GM12878 (cell line): ENCODE measurements at regions not wholly inside any gene's neighbourhood (a gene's known extent, or its start where the extent isn't known, plus 50 kb on each side); places are given as distances from the start of the nearest gene placed in this dataset.

Experiments used
- ATAC-seq: fragments of 200-7000 bp; cut with Tn5 transposase; 3 replicates; pipeline ENCODE4 v1.9.1; 2020; ENCODE audit warnings: mild to moderate bottlenecking, moderate library complexity
- BruUV-seq: library from RNA; stranded (reverse); fragments of 400-500 nt; replicated peaks from 2 replicates; lab custom pipeline; 2021; lab: Mats Ljungman, UMichigan
- CTCF ChIA-PET: fragments of 300-600 bp; sonication (Branson Sonifier 250); formaldehyde crosslinking; extraction: SDS; loops from one replicate; lab custom pipeline; 2021; ENCODE audit warnings: inconsistent platforms; lab: Yijun Ruan, JAX
- POLR2A ChIA-PET: fragments of 350-600 bp; formaldehyde crosslinking; extraction: SDS; loops from one replicate; lab custom pipeline; 2021; ENCODE audit warnings: inconsistent platforms; lab: Charles Lee
- RAD21 ChIA-PET: fragments of 300-600 bp; sonication (Branson Sonifier 250); formaldehyde crosslinking; loops from one replicate; lab custom pipeline; 2023; ENCODE audit warnings: antibody characterized with exemption; ENCODE audit not compliant: unreplicated experiment; lab: Charles Lee
- SMC1A ChIA-PET: fragments of 300-600 bp; sonication (Branson Sonifier 250); formaldehyde crosslinking; loops from one replicate; lab custom pipeline; 2023; ENCODE audit not compliant: unreplicated experiment, uncharacterized antibody; lab: Charles Lee
- DNase-seq: peaks from one replicate; pipeline ENCODE4 v3.0.0-alpha.2; 2011; ENCODE audit warnings: low read depth, low spot score
- FAIRE-seq: peaks from 3 replicates; lab custom pipeline; 2011; peaks lifted over from hg19 to GRCh38; lab: Jason Lieb, UNC
- H2AFZ ChIP-seq: 2 replicates; pipeline ENCODE4 v1.6.0; 2011; ENCODE audit warnings: low read depth, low read length, control low read depth; ENCODE audit not compliant: control insufficient read depth
- H3K27ac ChIP-seq: 2 replicates; pipeline ENCODE4 v1.5.1; 2011; ENCODE audit warnings: control low read depth; ENCODE audit not compliant: control insufficient read depth, insufficient read depth
- H3K27me3 ChIP-seq, 2 experiments: replicated peaks in 1 of 2; 2 replicates each; pipeline versions ENCODE4 v1.6.0 to v1.6.1; 2011; ENCODE audit warnings: low read length in 1 of 2; ENCODE audit not compliant: control insufficient read depth in 2 of 2, insufficient read depth in 2 of 2
- H3K36me3 ChIP-seq, 2 experiments: 2 replicates each; pipeline ENCODE4 v1.5.1; 2011; ENCODE audit warnings: low read length in 1 of 2; ENCODE audit not compliant: control insufficient read depth in 2 of 2, insufficient read depth in 2 of 2
- H3K4me1 ChIP-seq: 2 replicates; pipeline ENCODE4 v1.6.1; 2011; ENCODE audit warnings: mild to moderate bottlenecking, low read length, moderate library complexity, mixed read lengths; ENCODE audit not compliant: control insufficient read depth, insufficient read depth
- H3K4me2 ChIP-seq: 2 replicates; pipeline ENCODE4 v1.6.0; 2011; ENCODE audit warnings: control low read depth; ENCODE audit not compliant: control insufficient read depth, insufficient read depth
- H3K4me3 ChIP-seq: fragments of 200-600 bp; sonication (generic); 2 replicates; pipeline ENCODE4 v1.5.1; 2016
- H3K79me2 ChIP-seq: 2 replicates; pipeline ENCODE4 v1.6.0; 2011; ENCODE audit warnings: low read length; ENCODE audit not compliant: control insufficient read depth, insufficient read depth
- H3K9ac ChIP-seq: 2 replicates; pipeline ENCODE4 v1.8.0; 2011; ENCODE audit warnings: low read length, control low read depth, mixed read lengths; ENCODE audit not compliant: control insufficient read depth, insufficient read depth
- H3K9me3 ChIP-seq: replicated peaks from 3 replicates; pipeline ENCODE4 v1.5.1; 2011; ENCODE audit warnings: mild to moderate bottlenecking, low read length; ENCODE audit not compliant: control insufficient read depth, insufficient read depth
- H4K20me1 ChIP-seq: 2 replicates; pipeline ENCODE4 v1.6.0; 2011; ENCODE audit not compliant: control insufficient read depth, insufficient read depth
- BRCA1 ChIP-seq: IDR thresholded peaks from 2 replicates; pipeline ENCODE4 v1.6.1; 2011; ENCODE audit warnings: low read depth, low read length, improper control_type of control experiment
- FOS ChIP-seq: IDR thresholded peaks from 3 replicates; pipeline ENCODE4 v1.6.1; 2011; ENCODE audit warnings: borderline replicate concordance; ENCODE audit not compliant: insufficient read length; ENCODE audit errors: extremely low read depth
- LARP7 ChIP-seq: fragments of 450-650 bp; IDR thresholded peaks from 2 replicates; pipeline ENCODE4 v1.6.1; 2017; ENCODE audit warnings: mild to moderate bottlenecking
- NBN ChIP-seq: fragments of 450-650 bp; IDR thresholded peaks from 2 replicates; pipeline ENCODE4 v1.6.1; 2016
- NFXL1 ChIP-seq: fragments of 450-650 bp; IDR thresholded peaks from 2 replicates; pipeline ENCODE4 v1.6.1; 2017; ENCODE audit warnings: antibody characterized with exemption, mild to moderate bottlenecking, borderline replicate concordance
- RELA ChIP-seq: fragments of 450-650 bp; IDR thresholded peaks from 2 replicates; pipeline ENCODE4 v1.8.0; 2014; ENCODE audit warnings: borderline replicate concordance; ENCODE audit not compliant: partially characterized antibody
- SIN3A ChIP-seq: IDR thresholded peaks from 2 replicates; pipeline ENCODE4 v1.6.1; 2012; ENCODE audit warnings: low read depth, low read length, improper control_type of control experiment
- SUZ12 ChIP-seq: fragments of 200-600 bp; sonication (generic); IDR thresholded peaks from one replicate; pipeline ENCODE4 v1.6.1; 2018; ENCODE audit warnings: antibody characterized with exemption, mild to moderate bottlenecking; ENCODE audit not compliant: unreplicated experiment
- TAF1 ChIP-seq: IDR thresholded peaks from 2 replicates; pipeline ENCODE4 v1.6.1; 2011; ENCODE audit warnings: mild to moderate bottlenecking, low read depth, low read length, borderline replicate concordance
- TCF7 ChIP-seq: IDR thresholded peaks from 2 replicates; pipeline ENCODE4 v1.6.1; 2014; ENCODE audit warnings: antibody characterized with exemption, borderline replicate concordance
- WGBS: methylation state at CpG from one replicate; pipeline ENCODE4 v1.1.6; 2016; ENCODE audit warnings: low lambda C conversion rate; ENCODE audit not compliant: insufficient replicate concordance, insufficient coverage; ENCODE audit errors: missing lambda C conversion rate; 5-methylcytosine and 5-hydroxymethylcytosine counted together
- in situ Hi-C: fragments of 300-500 bp; cut with MboI; formaldehyde crosslinking; loops from 9 replicates; pipeline ENCODE4 v1.14.3; 2018; ENCODE audit warnings: mixed read lengths
- intact Hi-C: fragments of 100-400 bp; cut with micrococcal nuclease; formaldehyde crosslinking; loops from one replicate; pipeline ENCODE4 v1.14.2; 2022; ENCODE audit not compliant: unreplicated experiment
- TF ChIP-seq, protein P1 (sequence below): fragments of 450-650 bp; IDR thresholded peaks from 2 replicates; pipeline ENCODE4 v1.6.1; 2017; ENCODE audit warnings: mild to moderate bottlenecking, moderate library complexity

DNA sequence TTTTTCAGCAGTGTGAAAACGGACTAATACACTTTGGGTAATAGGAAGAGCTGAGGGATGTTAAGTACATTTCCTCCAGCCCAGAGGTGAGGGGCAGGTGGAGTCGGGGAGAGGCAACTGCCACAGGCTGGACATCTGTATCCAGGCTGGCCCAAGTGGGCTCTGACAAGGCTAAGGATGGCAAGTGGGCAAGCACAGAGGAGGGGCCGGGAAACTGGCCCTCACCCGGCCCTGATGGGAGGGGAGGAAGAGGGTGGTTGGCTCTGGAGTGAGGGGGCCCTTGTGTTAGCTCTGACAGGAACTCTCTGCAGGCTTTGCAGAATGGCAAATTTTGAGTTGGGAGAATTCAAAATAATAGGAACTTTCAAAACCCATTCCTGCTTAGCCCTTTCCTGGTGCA lies 251.0 kb upstream of the TNRC6C start:
- no peak for ATAC-seq
- BruUV-seq: no TSS peak
- ChIA-PET CTCF (no interaction called here), POLR2A (no interaction called here)
- Histone ChIP-seq H3K4me2 (no peak overlapping the region), H3K27ac (no peak overlapping the region), H3K4me1 (no peaks in the 10 kb centered on the region), H3K9ac (no peak overlapping the region), H3K4me3 (no peak overlapping the region)
- intact Hi-C loops: no loop called here
- DNase-seq: no peak
- no peak for FAIRE-seq
- 22% methylated on average over 4 of the region's 4 CpGs for WGBS
- TF ChIP-seq RELA (no peak), NBN (no peak), NFXL1 (no peak)
- TF ChIP-seq, all 136 proteins: peak for 0
- Histone ChIP-seq H3K9me3 (peaks cover 2% of the 10 kb centered on the region; the same call in 2 of the 3 replicates), H3K79me2 (no peaks in the 10 kb centered on the region), H3K27me3 (no peaks in the 10 kb centered on the region), H3K36me3 (no peaks in the 10 kb centered on the region), H4K20me1 (no peaks in the 10 kb centered on the region), H2AFZ (no peak overlapping the region)
- RAD21 ChIA-PET: no interaction called here
- SMC1A ChIA-PET: no interaction called here
- in situ Hi-C loops: no loop called here

DNA sequence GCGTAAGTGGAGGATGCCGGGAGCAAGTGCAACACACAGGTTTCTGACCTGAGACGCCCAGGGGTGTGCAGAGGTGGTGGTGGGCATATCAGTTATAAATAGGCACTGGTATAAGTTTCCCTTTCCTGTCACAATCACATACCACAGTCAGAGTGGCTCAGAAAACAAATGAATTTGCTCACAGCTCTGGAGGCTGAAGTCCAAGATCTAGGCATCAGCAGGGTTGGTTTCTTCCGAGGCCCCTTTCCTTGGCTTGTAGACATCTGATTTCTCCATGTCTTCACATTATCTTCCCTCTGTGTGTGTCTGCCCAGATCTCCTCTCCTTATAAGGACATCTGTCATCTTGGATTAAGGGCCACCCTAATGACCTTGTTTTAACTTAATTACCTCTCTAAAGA lies 250.5 kb upstream of the TNRC6C start:
- no peaks in the 10 kb centered on the region for H3K4me1 ChIP-seq
- peaks cover 2% of the 10 kb centered on the region; the same call in 2 of the 3 replicates for H3K9me3 ChIP-seq
- intact Hi-C loops: no loop called here
- no TSS peak for BruUV-seq
- TF ChIP-seq LARP7: no peak
- TF ChIP-seq SIN3A: no peak
- TF ChIP-seq TAF1: no peak
- TF ChIP-seq TCF7: no peak
- no peak for TF ChIP-seq FOS
- no peak for TF ChIP-seq SUZ12
- no peak for TF ChIP-seq BRCA1
- TF ChIP-seq, protein P1, sequence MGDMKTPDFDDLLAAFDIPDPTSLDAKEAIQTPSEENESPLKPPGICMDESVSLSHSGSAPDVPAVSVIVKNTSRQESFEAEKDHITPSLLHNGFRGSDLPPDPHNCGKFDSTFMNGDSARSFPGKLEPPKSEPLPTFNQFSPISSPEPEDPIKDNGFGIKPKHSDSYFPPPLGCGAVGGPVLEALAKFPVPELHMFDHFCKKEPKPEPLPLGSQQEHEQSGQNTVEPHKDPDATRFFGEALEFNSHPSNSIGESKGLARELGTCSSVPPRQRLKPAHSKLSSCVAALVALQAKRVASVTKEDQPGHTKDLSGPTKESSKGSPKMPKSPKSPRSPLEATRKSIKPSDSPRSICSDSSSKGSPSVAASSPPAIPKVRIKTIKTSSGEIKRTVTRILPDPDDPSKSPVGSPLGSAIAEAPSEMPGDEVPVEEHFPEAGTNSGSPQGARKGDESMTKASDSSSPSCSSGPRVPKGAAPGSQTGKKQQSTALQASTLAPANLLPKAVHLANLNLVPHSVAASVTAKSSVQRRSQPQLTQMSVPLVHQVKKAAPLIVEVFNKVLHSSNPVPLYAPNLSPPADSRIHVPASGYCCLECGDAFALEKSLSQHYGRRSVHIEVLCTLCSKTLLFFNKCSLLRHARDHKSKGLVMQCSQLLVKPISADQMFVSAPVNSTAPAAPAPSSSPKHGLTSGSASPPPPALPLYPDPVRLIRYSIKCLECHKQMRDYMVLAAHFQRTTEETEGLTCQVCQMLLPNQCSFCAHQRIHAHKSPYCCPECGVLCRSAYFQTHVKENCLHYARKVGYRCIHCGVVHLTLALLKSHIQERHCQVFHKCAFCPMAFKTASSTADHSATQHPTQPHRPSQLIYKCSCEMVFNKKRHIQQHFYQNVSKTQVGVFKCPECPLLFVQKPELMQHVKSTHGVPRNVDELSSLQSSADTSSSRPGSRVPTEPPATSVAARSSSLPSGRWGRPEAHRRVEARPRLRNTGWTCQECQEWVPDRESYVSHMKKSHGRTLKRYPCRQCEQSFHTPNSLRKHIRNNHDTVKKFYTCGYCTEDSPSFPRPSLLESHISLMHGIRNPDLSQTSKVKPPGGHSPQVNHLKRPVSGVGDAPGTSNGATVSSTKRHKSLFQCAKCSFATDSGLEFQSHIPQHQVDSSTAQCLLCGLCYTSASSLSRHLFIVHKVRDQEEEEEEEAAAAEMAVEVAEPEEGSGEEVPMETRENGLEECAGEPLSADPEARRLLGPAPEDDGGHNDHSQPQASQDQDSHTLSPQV: no peak
- ChIA-PET RAD21 (no interaction called here), SMC1A (no interaction called here), CTCF (no interaction called here), POLR2A (no interaction called here)
- FAIRE-seq: no peak
- H3K27me3 ChIP-seq: no peaks in the 10 kb centered on the region
- no peak for DNase-seq
- no peaks in the 10 kb centered on the region for H3K36me3 ChIP-seq
- 12% methylated on average over 4 of the region's 4 CpGs for WGBS
- no peak overlapping the region for H3K4me2 ChIP-seq
- H2AFZ ChIP-seq: no peak overlapping the region
- H4K20me1 ChIP-seq: no peaks in the 10 kb centered on the region
- no peak for ATAC-seq
- H3K79me2 ChIP-seq: no peaks in the 10 kb centered on the region
- no peak overlapping the region for H3K4me3 ChIP-seq
- no peak overlapping the region for H3K27ac ChIP-seq
- H3K9ac ChIP-seq: no peak overlapping the region
- in situ Hi-C loops: no loop called here
